Liver (tissue), 8 donors: ENCODE measurements at regions not wholly inside any gene's neighbourhood (a gene's known extent, or its start where the extent isn't known, plus 50 kb on each side); places are given as distances from the start of the nearest gene placed in this dataset.

Experiments used
- DNase-seq: peaks from one replicate; pipeline ENCODE4 v3.0.0-alpha.2; 2017; ENCODE audit warnings: low spot score
- H3K27ac ChIP-seq, 2 donors: one replicate each; pipeline ENCODE4 v1.7.0; 2013; ENCODE audit warnings: inconsistent platforms in 2 of 2, low read length in 2 of 2, control low read depth in 1 of 2, low read depth in 1 of 2, mild to moderate bottlenecking in 1 of 2
- H3K27me3 ChIP-seq, 4 donors: one replicate each; pipeline versions ENCODE4 v1.6.1 to v1.7.0; 2013; ENCODE audit warnings: low read length in 3 of 4, inconsistent platforms in 1 of 4, mild to moderate bottlenecking in 1 of 4, moderate library complexity in 1 of 4; ENCODE audit not compliant: control insufficient read depth in 4 of 4, insufficient read depth in 4 of 4
- H3K36me3 ChIP-seq, 4 donors: one replicate each; pipeline versions ENCODE4 v1.6.1 to v1.7.0; 2013; ENCODE audit warnings: low read length in 3 of 4, mild to moderate bottlenecking in 3 of 4, low read depth in 1 of 4, moderate library complexity in 1 of 4; ENCODE audit not compliant: control insufficient read depth in 4 of 4, insufficient read depth in 3 of 4
- H3K4me1 ChIP-seq, 4 donors: one replicate each; pipeline versions ENCODE4 v1.6.1 to v1.7.0; 2013; ENCODE audit warnings: low read length in 3 of 4, mild to moderate bottlenecking in 3 of 4, moderate library complexity in 1 of 4; ENCODE audit not compliant: control insufficient read depth in 4 of 4, insufficient read depth in 4 of 4
- H3K4me3 ChIP-seq, 3 donors: one replicate each; pipeline versions ENCODE4 v1.6.1 to v1.7.0; 2013; ENCODE audit warnings: low read length in 3 of 3, control low read depth in 1 of 3, low read depth in 1 of 3, mild to moderate bottlenecking in 1 of 3
- H3K9ac ChIP-seq, 2 donors: one replicate each; pipeline ENCODE4 v1.7.0; 2013; ENCODE audit warnings: low read length in 2 of 2, mild to moderate bottlenecking in 2 of 2, moderate library complexity in 2 of 2, control low read depth in 1 of 2, low read depth in 1 of 2
- H3K9me3 ChIP-seq, 4 donors: one replicate each; pipeline versions ENCODE4 v1.6.1 to v1.7.0; 2013; ENCODE audit warnings: low read length in 3 of 4; ENCODE audit not compliant: control insufficient read depth in 4 of 4
- EGR1 ChIP-seq, 2 donors: IDR thresholded peaks; 2 replicates each; pipeline ENCODE4 v1.6.1; 2016 to 2018; ENCODE audit warnings: antibody characterized with exemption in 2 of 2, low read depth in 2 of 2
- FOXA1 ChIP-seq: IDR thresholded peaks from 2 replicates; pipeline ENCODE4 v1.6.1; 2016; ENCODE audit warnings: antibody characterized with exemption
- FOXA2 ChIP-seq: IDR thresholded peaks from 2 replicates; pipeline ENCODE4 v1.6.1; 2016; ENCODE audit warnings: antibody characterized with exemption
- GABPA ChIP-seq, 2 donors: IDR thresholded peaks in 1 of 2; conservative IDR thresholded peaks in 1 of 2; 2 replicates each; pipeline ENCODE4 v1.6.1; 2016; ENCODE audit warnings: antibody characterized with exemption in 2 of 2, mild to moderate bottlenecking in 1 of 2, moderate library complexity in 1 of 2
- HNF4A ChIP-seq, 2 donors: conservative IDR thresholded peaks; 2 replicates each; pipeline ENCODE4 v1.6.1; 2016; ENCODE audit warnings: antibody characterized with exemption in 2 of 2, mild to moderate bottlenecking in 2 of 2
- HNF4G ChIP-seq: IDR thresholded peaks from 2 replicates; pipeline ENCODE4 v1.6.1; 2016; ENCODE audit warnings: antibody characterized with exemption
- JUND ChIP-seq, 2 donors: IDR thresholded peaks; 2 replicates each; pipeline ENCODE4 v1.6.1; 2016; ENCODE audit warnings: antibody characterized with exemption in 2 of 2
- NR2F2 ChIP-seq: IDR thresholded peaks from 2 replicates; pipeline ENCODE4 v1.6.1; 2016; ENCODE audit warnings: antibody characterized with exemption
- RAD21 ChIP-seq, 2 donors: IDR thresholded peaks; 2 replicates each; pipeline ENCODE4 v1.6.1; 2016; ENCODE audit warnings: antibody characterized with exemption in 2 of 2, mild to moderate bottlenecking in 2 of 2
- RXRA ChIP-seq, 2 donors: IDR thresholded peaks; 2 replicates each; pipeline ENCODE4 v1.6.1; 2017 to 2018; ENCODE audit warnings: antibody characterized with exemption in 2 of 2, mild to moderate bottlenecking in 1 of 2
- SP1 ChIP-seq: IDR thresholded peaks from 2 replicates; pipeline ENCODE4 v1.6.1; 2018; ENCODE audit warnings: antibody characterized with exemption, mild to moderate bottlenecking
- TAF1 ChIP-seq: conservative IDR thresholded peaks from 2 replicates; pipeline ENCODE4 v1.6.1; 2016; ENCODE audit warnings: antibody characterized with exemption, mild to moderate bottlenecking
- YY1 ChIP-seq: IDR thresholded peaks from 2 replicates; pipeline ENCODE4 v1.6.1; 2016; ENCODE audit warnings: antibody characterized with exemption, mild to moderate bottlenecking
- WGBS: extraction: QIAGEN DNeasy Blood & Tissue Kit; methylation state at CpG from one replicate; pipeline ENCODE4 v1.1.7; 2013; 5-methylcytosine and 5-hydroxymethylcytosine counted together
- TF ChIP-seq, protein P1 (sequence below): fragments of 150-350 bp; IDR thresholded peaks from 2 replicates; pipeline ENCODE4 v1.5.1; 2017; ENCODE audit warnings: improper control_type of control experiment, low read depth, low read length; ENCODE audit not compliant: missing input control
- TF ChIP-seq, protein P2 (sequence below): IDR thresholded peaks from 2 replicates; pipeline ENCODE4 v1.6.1; 2016; ENCODE audit warnings: antibody characterized with exemption
- TF ChIP-seq, protein P3 (sequence below): IDR thresholded peaks from 2 replicates; pipeline ENCODE4 v1.6.1; 2016; ENCODE audit warnings: antibody characterized with exemption
- TF ChIP-seq, protein P4 (sequence below): IDR thresholded peaks from 2 replicates; pipeline ENCODE4 v1.6.1; 2016; ENCODE audit warnings: antibody characterized with exemption
- TF ChIP-seq, protein P5 (sequence below): IDR thresholded peaks from 2 replicates; pipeline ENCODE4 v1.6.1; 2016; ENCODE audit warnings: antibody characterized with exemption, mild to moderate bottlenecking
- donor health status: healthy.
- donor health status: healthy.
- donor health status: healthy.
- donor health status: healthy.
- donor health status: healthy.

DNA sequence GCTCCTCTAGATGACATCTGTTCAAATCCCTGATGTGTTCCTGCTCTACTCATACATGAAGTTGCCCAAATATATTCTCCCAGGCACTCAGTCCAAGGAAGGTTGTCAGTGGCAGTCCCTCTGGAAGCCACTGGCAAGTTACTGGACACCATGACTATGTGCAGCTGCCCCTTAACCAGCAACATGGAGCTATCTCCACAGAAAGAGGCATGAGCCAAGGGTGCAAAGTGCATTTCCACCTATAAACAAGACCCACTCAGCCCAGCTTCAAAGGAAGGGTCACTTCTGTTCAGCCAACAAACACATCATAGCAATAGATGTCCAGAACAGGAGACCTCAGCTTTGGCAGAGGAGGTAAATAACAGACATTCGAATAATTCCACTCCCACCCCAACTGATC, 217.6 kb upstream of the PMEPA1 start:
- H3K27ac ChIP-seq: no peak overlapping the region
- no peak overlapping the region for H3K9ac ChIP-seq
- DNase-seq: no peak
- peaks cover 0 to 5% (median 4%) of the 10 kb centered on the region in 4 donors for H3K9me3 ChIP-seq
- H3K4me1 ChIP-seq: no peaks in the 10 kb centered on the region
- TF ChIP-seq, protein P1, sequence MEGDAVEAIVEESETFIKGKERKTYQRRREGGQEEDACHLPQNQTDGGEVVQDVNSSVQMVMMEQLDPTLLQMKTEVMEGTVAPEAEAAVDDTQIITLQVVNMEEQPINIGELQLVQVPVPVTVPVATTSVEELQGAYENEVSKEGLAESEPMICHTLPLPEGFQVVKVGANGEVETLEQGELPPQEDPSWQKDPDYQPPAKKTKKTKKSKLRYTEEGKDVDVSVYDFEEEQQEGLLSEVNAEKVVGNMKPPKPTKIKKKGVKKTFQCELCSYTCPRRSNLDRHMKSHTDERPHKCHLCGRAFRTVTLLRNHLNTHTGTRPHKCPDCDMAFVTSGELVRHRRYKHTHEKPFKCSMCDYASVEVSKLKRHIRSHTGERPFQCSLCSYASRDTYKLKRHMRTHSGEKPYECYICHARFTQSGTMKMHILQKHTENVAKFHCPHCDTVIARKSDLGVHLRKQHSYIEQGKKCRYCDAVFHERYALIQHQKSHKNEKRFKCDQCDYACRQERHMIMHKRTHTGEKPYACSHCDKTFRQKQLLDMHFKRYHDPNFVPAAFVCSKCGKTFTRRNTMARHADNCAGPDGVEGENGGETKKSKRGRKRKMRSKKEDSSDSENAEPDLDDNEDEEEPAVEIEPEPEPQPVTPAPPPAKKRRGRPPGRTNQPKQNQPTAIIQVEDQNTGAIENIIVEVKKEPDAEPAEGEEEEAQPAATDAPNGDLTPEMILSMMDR: no peak
- TF ChIP-seq JUND (IDR thresholded peaks at IDR 0.05): no peak
- TF ChIP-seq SP1: no peak
- no peak for TF ChIP-seq NR2F2
- TF ChIP-seq, protein P2, sequence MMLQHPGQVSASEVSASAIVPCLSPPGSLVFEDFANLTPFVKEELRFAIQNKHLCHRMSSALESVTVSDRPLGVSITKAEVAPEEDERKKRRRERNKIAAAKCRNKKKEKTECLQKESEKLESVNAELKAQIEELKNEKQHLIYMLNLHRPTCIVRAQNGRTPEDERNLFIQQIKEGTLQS: no peak
- TF ChIP-seq, protein P3, sequence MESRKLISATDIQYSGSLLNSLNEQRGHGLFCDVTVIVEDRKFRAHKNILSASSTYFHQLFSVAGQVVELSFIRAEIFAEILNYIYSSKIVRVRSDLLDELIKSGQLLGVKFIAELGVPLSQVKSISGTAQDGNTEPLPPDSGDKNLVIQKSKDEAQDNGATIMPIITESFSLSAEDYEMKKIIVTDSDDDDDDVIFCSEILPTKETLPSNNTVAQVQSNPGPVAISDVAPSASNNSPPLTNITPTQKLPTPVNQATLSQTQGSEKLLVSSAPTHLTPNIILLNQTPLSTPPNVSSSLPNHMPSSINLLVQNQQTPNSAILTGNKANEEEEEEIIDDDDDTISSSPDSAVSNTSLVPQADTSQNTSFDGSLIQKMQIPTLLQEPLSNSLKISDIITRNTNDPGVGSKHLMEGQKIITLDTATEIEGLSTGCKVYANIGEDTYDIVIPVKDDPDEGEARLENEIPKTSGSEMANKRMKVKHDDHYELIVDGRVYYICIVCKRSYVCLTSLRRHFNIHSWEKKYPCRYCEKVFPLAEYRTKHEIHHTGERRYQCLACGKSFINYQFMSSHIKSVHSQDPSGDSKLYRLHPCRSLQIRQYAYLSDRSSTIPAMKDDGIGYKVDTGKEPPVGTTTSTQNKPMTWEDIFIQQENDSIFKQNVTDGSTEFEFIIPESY: no peak
- no peak for TF ChIP-seq YY1
- no peak for TF ChIP-seq FOXA2
- TF ChIP-seq, protein P4, sequence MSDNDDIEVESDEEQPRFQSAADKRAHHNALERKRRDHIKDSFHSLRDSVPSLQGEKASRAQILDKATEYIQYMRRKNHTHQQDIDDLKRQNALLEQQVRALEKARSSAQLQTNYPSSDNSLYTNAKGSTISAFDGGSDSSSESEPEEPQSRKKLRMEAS: no peak
- TF ChIP-seq HNF4G: no peak
- no peak for TF ChIP-seq HNF4A (conservative IDR thresholded peaks at IDR 0.05)
- 78% methylated on average over 1 of the region's 1 CpG for WGBS
- no peaks in the 10 kb centered on the region for H3K27me3 ChIP-seq
- H3K4me3 ChIP-seq: no peak overlapping the region
- no peaks in the 10 kb centered on the region for H3K36me3 ChIP-seq

DNA sequence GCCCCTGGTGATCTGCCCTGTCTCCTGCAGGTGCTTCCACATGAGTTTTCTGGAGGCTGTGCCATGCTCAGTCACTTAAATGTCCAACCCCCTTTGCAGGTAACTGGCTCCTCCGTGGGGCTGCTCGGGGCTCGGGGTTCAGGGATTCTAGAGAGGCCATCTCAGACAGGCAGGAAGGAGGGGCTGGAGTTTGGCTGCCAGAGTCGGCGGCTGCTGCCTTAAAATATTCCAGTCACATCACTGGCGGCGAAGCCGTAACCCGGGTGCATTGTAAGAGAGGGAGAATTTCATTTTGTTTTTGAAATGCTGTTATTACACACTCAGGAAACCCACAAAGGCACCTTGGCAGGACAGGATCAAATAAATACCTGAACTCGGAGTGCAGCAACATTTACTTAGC, 212.9 kb upstream of the PMEPA1 start:
- WGBS: 76% methylated on average over 10 of the region's 10 CpGs
- H3K9ac ChIP-seq: no peak overlapping the region
- no peak overlapping the region for H3K4me3 ChIP-seq
- peaks cover 0 to 4% (median 3%) of the 10 kb centered on the region in 4 donors for H3K9me3 ChIP-seq
- no peaks in the 10 kb centered on the region for H3K27me3 ChIP-seq
- no peak overlapping the region for H3K27ac ChIP-seq
- no peak for DNase-seq
- TF ChIP-seq NR2F2 (no peak), GABPA (IDR thresholded peaks at IDR 0.05 in 1 of 2, conservative IDR thresholded peaks at IDR 0.05 in 1 of 2) (no peak), TAF1 (no peak), HNF4G (no peak), HNF4A (conservative IDR thresholded peaks at IDR 0.05) (no peak), RAD21 (IDR thresholded peaks at IDR 0.05) (no peak), YY1 (no peak), EGR1 (IDR thresholded peaks at IDR 0.05; ENCODE audit: low read depth in 2 of 2) (no peak), FOXA2 (no peak), FOXA1 (no peak), JUND (IDR thresholded peaks at IDR 0.05) (no peak), SP1 (no peak), RXRA (IDR thresholded peaks at IDR 0.05) (no peak)
- TF ChIP-seq, protein P2: no peak
- TF ChIP-seq, protein P1: no peak
- TF ChIP-seq, protein P5, sequence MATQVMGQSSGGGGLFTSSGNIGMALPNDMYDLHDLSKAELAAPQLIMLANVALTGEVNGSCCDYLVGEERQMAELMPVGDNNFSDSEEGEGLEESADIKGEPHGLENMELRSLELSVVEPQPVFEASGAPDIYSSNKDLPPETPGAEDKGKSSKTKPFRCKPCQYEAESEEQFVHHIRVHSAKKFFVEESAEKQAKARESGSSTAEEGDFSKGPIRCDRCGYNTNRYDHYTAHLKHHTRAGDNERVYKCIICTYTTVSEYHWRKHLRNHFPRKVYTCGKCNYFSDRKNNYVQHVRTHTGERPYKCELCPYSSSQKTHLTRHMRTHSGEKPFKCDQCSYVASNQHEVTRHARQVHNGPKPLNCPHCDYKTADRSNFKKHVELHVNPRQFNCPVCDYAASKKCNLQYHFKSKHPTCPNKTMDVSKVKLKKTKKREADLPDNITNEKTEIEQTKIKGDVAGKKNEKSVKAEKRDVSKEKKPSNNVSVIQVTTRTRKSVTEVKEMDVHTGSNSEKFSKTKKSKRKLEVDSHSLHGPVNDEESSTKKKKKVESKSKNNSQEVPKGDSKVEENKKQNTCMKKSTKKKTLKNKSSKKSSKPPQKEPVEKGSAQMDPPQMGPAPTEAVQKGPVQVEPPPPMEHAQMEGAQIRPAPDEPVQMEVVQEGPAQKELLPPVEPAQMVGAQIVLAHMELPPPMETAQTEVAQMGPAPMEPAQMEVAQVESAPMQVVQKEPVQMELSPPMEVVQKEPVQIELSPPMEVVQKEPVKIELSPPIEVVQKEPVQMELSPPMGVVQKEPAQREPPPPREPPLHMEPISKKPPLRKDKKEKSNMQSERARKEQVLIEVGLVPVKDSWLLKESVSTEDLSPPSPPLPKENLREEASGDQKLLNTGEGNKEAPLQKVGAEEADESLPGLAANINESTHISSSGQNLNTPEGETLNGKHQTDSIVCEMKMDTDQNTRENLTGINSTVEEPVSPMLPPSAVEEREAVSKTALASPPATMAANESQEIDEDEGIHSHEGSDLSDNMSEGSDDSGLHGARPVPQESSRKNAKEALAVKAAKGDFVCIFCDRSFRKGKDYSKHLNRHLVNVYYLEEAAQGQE: no peak
- TF ChIP-seq, protein P3: no peak
- TF ChIP-seq, protein P4: no peak
- no peaks in the 10 kb centered on the region for H3K4me1 ChIP-seq
- no peaks in the 10 kb centered on the region for H3K36me3 ChIP-seq
